Liver (tissue), 8 donors: ENCODE measurements at regions not wholly inside any gene's neighbourhood (a gene's known extent, or its start where the extent isn't known, plus 50 kb on each side); places are given as distances from the start of the nearest gene placed in this dataset.
A peak's percentile ranks its signal among the peaks of the same experiment; 100 is the strongest.

Experiments used
- DNase-seq: peaks from one replicate; pipeline ENCODE4 v3.0.0-alpha.2; 2017; ENCODE audit warnings: low spot score
- H3K27ac ChIP-seq, 2 donors: one replicate each; pipeline ENCODE4 v1.7.0; 2013; ENCODE audit warnings: inconsistent platforms in 2 of 2, low read length in 2 of 2, control low read depth in 1 of 2, low read depth in 1 of 2, mild to moderate bottlenecking in 1 of 2
- H3K27me3 ChIP-seq, 4 donors: one replicate each; pipeline versions ENCODE4 v1.6.1 to v1.7.0; 2013; ENCODE audit warnings: low read length in 3 of 4, inconsistent platforms in 1 of 4, mild to moderate bottlenecking in 1 of 4, moderate library complexity in 1 of 4; ENCODE audit not compliant: control insufficient read depth in 4 of 4, insufficient read depth in 4 of 4
- H3K36me3 ChIP-seq, 4 donors: one replicate each; pipeline versions ENCODE4 v1.6.1 to v1.7.0; 2013; ENCODE audit warnings: low read length in 3 of 4, mild to moderate bottlenecking in 3 of 4, low read depth in 1 of 4, moderate library complexity in 1 of 4; ENCODE audit not compliant: control insufficient read depth in 4 of 4, insufficient read depth in 3 of 4
- H3K4me1 ChIP-seq, 4 donors: one replicate each; pipeline versions ENCODE4 v1.6.1 to v1.7.0; 2013; ENCODE audit warnings: low read length in 3 of 4, mild to moderate bottlenecking in 3 of 4, moderate library complexity in 1 of 4; ENCODE audit not compliant: control insufficient read depth in 4 of 4, insufficient read depth in 4 of 4
- H3K4me3 ChIP-seq, 3 donors: one replicate each; pipeline versions ENCODE4 v1.6.1 to v1.7.0; 2013; ENCODE audit warnings: low read length in 3 of 3, control low read depth in 1 of 3, low read depth in 1 of 3, mild to moderate bottlenecking in 1 of 3
- H3K9ac ChIP-seq, 2 donors: one replicate each; pipeline ENCODE4 v1.7.0; 2013; ENCODE audit warnings: low read length in 2 of 2, mild to moderate bottlenecking in 2 of 2, moderate library complexity in 2 of 2, control low read depth in 1 of 2, low read depth in 1 of 2
- H3K9me3 ChIP-seq, 4 donors: one replicate each; pipeline versions ENCODE4 v1.6.1 to v1.7.0; 2013; ENCODE audit warnings: low read length in 3 of 4; ENCODE audit not compliant: control insufficient read depth in 4 of 4
- CTCF ChIP-seq: fragments of 150-350 bp; IDR thresholded peaks from 2 replicates; pipeline ENCODE4 v1.5.1; 2017; ENCODE audit warnings: improper control_type of control experiment, low read depth, low read length; ENCODE audit not compliant: missing input control
- EGR1 ChIP-seq, 2 donors: IDR thresholded peaks; 2 replicates each; pipeline ENCODE4 v1.6.1; 2016 to 2018; ENCODE audit warnings: antibody characterized with exemption in 2 of 2, low read depth in 2 of 2
- FOXA1 ChIP-seq: IDR thresholded peaks from 2 replicates; pipeline ENCODE4 v1.6.1; 2016; ENCODE audit warnings: antibody characterized with exemption
- FOXA2 ChIP-seq: IDR thresholded peaks from 2 replicates; pipeline ENCODE4 v1.6.1; 2016; ENCODE audit warnings: antibody characterized with exemption
- GABPA ChIP-seq, 2 donors: IDR thresholded peaks in 1 of 2; conservative IDR thresholded peaks in 1 of 2; 2 replicates each; pipeline ENCODE4 v1.6.1; 2016; ENCODE audit warnings: antibody characterized with exemption in 2 of 2, mild to moderate bottlenecking in 1 of 2, moderate library complexity in 1 of 2
- HNF4G ChIP-seq: IDR thresholded peaks from 2 replicates; pipeline ENCODE4 v1.6.1; 2016; ENCODE audit warnings: antibody characterized with exemption
- NR2F2 ChIP-seq: IDR thresholded peaks from 2 replicates; pipeline ENCODE4 v1.6.1; 2016; ENCODE audit warnings: antibody characterized with exemption
- REST ChIP-seq: IDR thresholded peaks from 2 replicates; pipeline ENCODE4 v1.6.1; 2016; ENCODE audit warnings: antibody characterized with exemption, mild to moderate bottlenecking
- SP1 ChIP-seq: IDR thresholded peaks from 2 replicates; pipeline ENCODE4 v1.6.1; 2018; ENCODE audit warnings: antibody characterized with exemption, mild to moderate bottlenecking
- YY1 ChIP-seq: IDR thresholded peaks from 2 replicates; pipeline ENCODE4 v1.6.1; 2016; ENCODE audit warnings: antibody characterized with exemption, mild to moderate bottlenecking
- WGBS: extraction: QIAGEN DNeasy Blood & Tissue Kit; methylation state at CpG from one replicate; pipeline ENCODE4 v1.1.7; 2013; 5-methylcytosine and 5-hydroxymethylcytosine counted together
- TF ChIP-seq, protein P1 (sequence below): IDR thresholded peaks from 2 replicates; pipeline ENCODE4 v1.6.1; 2016; ENCODE audit warnings: antibody characterized with exemption
- donor health status: healthy.
- donor health status: healthy.
- donor health status: healthy.
- donor health status: healthy.
- donor health status: healthy.

- WGBS: 84% methylated on average over 15 of the region's 15 CpGs
- Histone ChIP-seq H3K27me3 (no peaks in the 10 kb centered on the region), H3K36me3 (no peaks in the 10 kb centered on the region), H3K9me3 (no peaks in the 10 kb centered on the region), H3K4me3 (no peak overlapping the region), H3K9ac (no peak overlapping the region), H3K27ac (no peak overlapping the region), H3K4me1 (peaks cover 0 to 3% (median 1%) of the 10 kb centered on the region in 4 donors)
- TF ChIP-seq GABPA (IDR thresholded peaks at IDR 0.05 in 1 of 2, conservative IDR thresholded peaks at IDR 0.05 in 1 of 2) (no peak), REST (peak; percentile 18)
- DNase-seq: no peak
Observed at GRCh38 chr22:23503736-23504440, 76.2 kb downstream of the IGLL1 start.

- no peak for DNase-seq
- no peak overlapping the region for H3K4me3 ChIP-seq
- H3K36me3 ChIP-seq: no peaks in the 10 kb centered on the region
- no peak overlapping the region for H3K27ac ChIP-seq
- no peaks in the 10 kb centered on the region for H3K27me3 ChIP-seq
- peaks cover 0 to 3% (median 1%) of the 10 kb centered on the region in 4 donors for H3K4me1 ChIP-seq
- no peaks in the 10 kb centered on the region for H3K9me3 ChIP-seq
- TF ChIP-seq, protein P1, sequence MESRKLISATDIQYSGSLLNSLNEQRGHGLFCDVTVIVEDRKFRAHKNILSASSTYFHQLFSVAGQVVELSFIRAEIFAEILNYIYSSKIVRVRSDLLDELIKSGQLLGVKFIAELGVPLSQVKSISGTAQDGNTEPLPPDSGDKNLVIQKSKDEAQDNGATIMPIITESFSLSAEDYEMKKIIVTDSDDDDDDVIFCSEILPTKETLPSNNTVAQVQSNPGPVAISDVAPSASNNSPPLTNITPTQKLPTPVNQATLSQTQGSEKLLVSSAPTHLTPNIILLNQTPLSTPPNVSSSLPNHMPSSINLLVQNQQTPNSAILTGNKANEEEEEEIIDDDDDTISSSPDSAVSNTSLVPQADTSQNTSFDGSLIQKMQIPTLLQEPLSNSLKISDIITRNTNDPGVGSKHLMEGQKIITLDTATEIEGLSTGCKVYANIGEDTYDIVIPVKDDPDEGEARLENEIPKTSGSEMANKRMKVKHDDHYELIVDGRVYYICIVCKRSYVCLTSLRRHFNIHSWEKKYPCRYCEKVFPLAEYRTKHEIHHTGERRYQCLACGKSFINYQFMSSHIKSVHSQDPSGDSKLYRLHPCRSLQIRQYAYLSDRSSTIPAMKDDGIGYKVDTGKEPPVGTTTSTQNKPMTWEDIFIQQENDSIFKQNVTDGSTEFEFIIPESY: no peak
- no peak for TF ChIP-seq GABPA (IDR thresholded peaks at IDR 0.05 in 1 of 2, conservative IDR thresholded peaks at IDR 0.05 in 1 of 2)
- no peak for TF ChIP-seq FOXA2
- no peak for TF ChIP-seq YY1
- 95% methylated on average over 5 of the region's 5 CpGs for WGBS
- no peak overlapping the region for H3K9ac ChIP-seq
Observed at GRCh38 chr22:23503142-23503541, 76.9 kb downstream of the IGLL1 start.

DNA sequence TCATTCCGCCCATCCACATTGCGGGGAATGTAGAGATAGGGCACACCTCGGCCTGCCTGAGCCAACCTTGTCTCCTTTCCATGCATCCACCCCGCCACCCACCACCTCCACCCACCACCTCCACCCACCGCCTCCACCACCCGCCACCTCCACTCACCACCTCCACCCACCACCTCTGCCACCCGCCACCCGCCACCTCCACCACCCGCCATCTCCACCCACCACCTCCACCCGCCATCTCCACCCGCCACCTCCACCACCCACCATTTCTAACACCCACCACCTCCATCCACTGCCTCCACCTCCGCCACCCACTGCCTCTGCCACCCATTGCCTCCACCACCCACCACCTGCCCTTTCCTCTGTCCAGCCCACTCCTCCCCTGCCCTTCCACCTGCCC, 78.4 kb downstream of the IGLL1 start:
- peaks cover 0 to 3% (median 1%) of the 10 kb centered on the region in 4 donors for H3K4me1 ChIP-seq
- no peak overlapping the region for H3K27ac ChIP-seq
- no peak overlapping the region for H3K4me3 ChIP-seq
- no peaks in the 10 kb centered on the region for H3K27me3 ChIP-seq
- WGBS: 82% methylated on average over 12 of the region's 12 CpGs
- H3K9me3 ChIP-seq: no peaks in the 10 kb centered on the region
- H3K9ac ChIP-seq: no peak overlapping the region
- H3K36me3 ChIP-seq: no peaks in the 10 kb centered on the region
- TF ChIP-seq SP1 (no peak), EGR1 (IDR thresholded peaks at IDR 0.05; ENCODE audit: low read depth in 2 of 2) (no peak), FOXA2 (no peak), NR2F2 (no peak), CTCF (no peak), FOXA1 (no peak), HNF4G (no peak)
- TF ChIP-seq, protein P1: no peak
- no peak for DNase-seq
